Thyroid gland (tissue), 4 donors: ENCODE measurements at regions not wholly inside any gene's neighbourhood (a gene's known extent, or its start where the extent isn't known, plus 50 kb on each side); places are given as distances from the start of the nearest gene placed in this dataset.

Experiments used
- DNase-seq, 2 donors: peaks; one replicate each; pipeline ENCODE4 v3.0.0-alpha.2; 2019
- H3K27ac ChIP-seq, 3 donors: fragments of 200-600 bp; sonication (generic); 1 replicate in 2 of 3; 2 replicates in 1 of 3; pipeline ENCODE4 v1.5.1; 2016 to 2019; ENCODE audit warnings: mild to moderate bottlenecking in 1 of 3, moderate library complexity in 1 of 3
- H3K27me3 ChIP-seq: fragments of 200-600 bp; sonication (generic); one replicate; pipeline ENCODE4 v1.5.1; 2019
- H3K36me3 ChIP-seq, 2 donors: fragments of 200-600 bp; sonication (generic); one replicate each; pipeline ENCODE4 v1.5.1; 2016 to 2019
- H3K4me1 ChIP-seq, 2 donors: fragments of 200-600 bp; sonication (generic); one replicate each; pipeline ENCODE4 v1.5.1; 2017 to 2019
- H3K4me3 ChIP-seq, 3 donors: fragments of 200-600 bp; sonication (generic); replicated peaks in 1 of 3; 1 replicate in 2 of 3; 2 replicates in 1 of 3; pipeline ENCODE4 v1.5.1; 2016; ENCODE audit warnings: mild to moderate bottlenecking in 1 of 3
- H3K9me3 ChIP-seq: fragments of 200-600 bp; sonication (generic); one replicate; pipeline ENCODE4 v1.5.1; 2017
- POLR2A ChIP-seq, 2 donors: fragments of 450-650 bp; IDR thresholded peaks; one replicate each; pipeline ENCODE4 v1.6.1; 2017; ENCODE audit warnings: antibody characterized with exemption in 2 of 2, mild to moderate bottlenecking in 2 of 2, moderate library complexity in 1 of 2
- WGBS, 2 donors: methylation state at CpG; one replicate each; pipeline ENCODE4 v1.1.5; 2017; 5-methylcytosine and 5-hydroxymethylcytosine counted together
- intact Hi-C: fragments of 100-400 bp; cut with DNase I; formaldehyde crosslinking; loops from one replicate; pipeline ENCODE4 v1.15.1; 2023
- TF ChIP-seq, protein P1 (sequence below), 6 experiments: fragments of 200-600 bp in 3 of 6; fragments of 450-650 bp in 3 of 6; sonication (generic) in 3 of 6; IDR thresholded peaks; one replicate each; pipeline ENCODE4 v1.5.1; 2016 to 2019; ENCODE audit warnings: antibody characterized with exemption in 6 of 6, mild to moderate bottlenecking in 2 of 6, inconsistent platforms in 1 of 6, moderate library complexity in 1 of 6

DNA sequence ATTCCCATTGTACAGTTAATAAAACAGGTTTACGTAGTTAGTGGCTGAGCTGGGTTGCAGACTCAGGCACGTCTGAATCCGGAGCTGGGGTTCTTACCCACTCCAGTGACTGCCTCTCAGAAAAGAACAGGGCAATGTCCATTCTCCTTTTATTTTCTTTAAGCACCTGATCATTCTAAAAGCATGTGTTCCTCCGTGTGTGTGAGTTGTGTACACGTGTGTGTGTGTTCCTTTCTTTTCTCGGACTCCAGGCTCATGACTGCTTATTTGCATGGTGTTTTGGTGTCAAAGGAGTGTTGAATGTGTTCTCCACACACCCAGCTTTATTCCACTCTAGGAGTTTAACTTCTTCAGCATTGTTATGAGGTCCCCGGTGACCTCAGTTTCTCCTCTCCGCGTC lies 260.1 kb downstream of the SNX10 start:
- WGBS, 2 donors: 71 to 78% methylated on average over 9 of the region's 9 CpGs
- TF ChIP-seq, protein P1, sequence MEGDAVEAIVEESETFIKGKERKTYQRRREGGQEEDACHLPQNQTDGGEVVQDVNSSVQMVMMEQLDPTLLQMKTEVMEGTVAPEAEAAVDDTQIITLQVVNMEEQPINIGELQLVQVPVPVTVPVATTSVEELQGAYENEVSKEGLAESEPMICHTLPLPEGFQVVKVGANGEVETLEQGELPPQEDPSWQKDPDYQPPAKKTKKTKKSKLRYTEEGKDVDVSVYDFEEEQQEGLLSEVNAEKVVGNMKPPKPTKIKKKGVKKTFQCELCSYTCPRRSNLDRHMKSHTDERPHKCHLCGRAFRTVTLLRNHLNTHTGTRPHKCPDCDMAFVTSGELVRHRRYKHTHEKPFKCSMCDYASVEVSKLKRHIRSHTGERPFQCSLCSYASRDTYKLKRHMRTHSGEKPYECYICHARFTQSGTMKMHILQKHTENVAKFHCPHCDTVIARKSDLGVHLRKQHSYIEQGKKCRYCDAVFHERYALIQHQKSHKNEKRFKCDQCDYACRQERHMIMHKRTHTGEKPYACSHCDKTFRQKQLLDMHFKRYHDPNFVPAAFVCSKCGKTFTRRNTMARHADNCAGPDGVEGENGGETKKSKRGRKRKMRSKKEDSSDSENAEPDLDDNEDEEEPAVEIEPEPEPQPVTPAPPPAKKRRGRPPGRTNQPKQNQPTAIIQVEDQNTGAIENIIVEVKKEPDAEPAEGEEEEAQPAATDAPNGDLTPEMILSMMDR (IDR thresholded peaks at IDR 0.05): no peak
- no peak for TF ChIP-seq POLR2A (IDR thresholded peaks at IDR 0.05)
- Histone ChIP-seq H3K36me3 (no peaks in the 10 kb centered on the region), H3K4me1 (no peaks in the 10 kb centered on the region), H3K27ac (no peak overlapping the region), H3K9me3 (no peaks in the 10 kb centered on the region), H3K27me3 (no peaks in the 10 kb centered on the region), H3K4me3 (no peak overlapping the region)
- intact Hi-C loops: no loop called here
- DNase-seq: no peak

DNA sequence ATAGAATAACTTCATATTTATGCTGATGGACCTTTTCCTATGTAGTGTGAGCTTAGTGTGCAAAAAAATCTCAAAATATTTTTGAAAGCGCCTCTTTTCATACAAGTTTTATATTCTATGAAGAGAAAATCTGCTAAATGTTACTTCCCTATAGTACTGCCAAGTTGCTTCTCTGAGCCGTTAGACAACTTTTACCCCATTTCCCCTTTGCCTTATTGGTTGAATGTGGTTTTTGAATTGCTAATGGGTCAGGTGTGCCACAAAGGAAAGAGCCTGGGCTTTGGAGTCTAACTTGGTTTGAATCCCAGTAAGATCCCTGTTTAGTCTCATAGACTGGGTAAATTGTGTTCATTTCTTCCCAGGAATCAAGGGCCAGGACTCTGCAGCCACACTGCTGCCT lies 261.5 kb downstream of the SNX10 start:
- Histone ChIP-seq H3K9me3 (no peaks in the 10 kb centered on the region), H3K36me3 (no peaks in the 10 kb centered on the region), H3K4me3 (no peak overlapping the region), H3K27me3 (no peaks in the 10 kb centered on the region), H3K4me1 (no peaks in the 10 kb centered on the region), H3K27ac (no peak overlapping the region)
- TF ChIP-seq POLR2A (IDR thresholded peaks at IDR 0.05): no peak
- TF ChIP-seq, protein P1 (IDR thresholded peaks at IDR 0.05): no peak
- no peak for DNase-seq
- intact Hi-C loops: no loop called here
- WGBS, 2 donors: 67 to 71% methylated on average over 2 of the region's 2 CpGs

DNA sequence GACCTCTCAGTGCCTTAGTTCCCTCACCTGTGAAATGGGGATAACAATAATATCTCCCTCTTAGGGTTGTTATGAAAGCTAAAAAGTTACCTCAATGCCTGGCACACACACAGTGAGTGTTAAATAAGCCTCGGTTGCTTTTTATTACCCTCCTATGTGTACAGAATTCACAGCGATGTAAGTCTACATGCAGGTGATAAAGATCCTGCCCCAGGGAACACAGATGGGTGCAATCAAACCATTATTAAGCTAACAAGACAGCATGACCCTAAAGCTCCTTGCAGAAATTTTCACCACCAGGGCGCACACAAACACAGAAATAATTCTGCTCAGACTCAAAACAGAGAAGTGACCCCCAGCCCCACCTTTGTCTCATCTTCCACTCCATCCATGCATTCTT lies 261.9 kb downstream of the SNX10 start:
- Histone ChIP-seq H3K4me1 (no peaks in the 10 kb centered on the region), H3K9me3 (no peaks in the 10 kb centered on the region), H3K36me3 (no peaks in the 10 kb centered on the region), H3K27ac (no peak overlapping the region), H3K27me3 (no peaks in the 10 kb centered on the region), H3K4me3 (no peak overlapping the region)
- no peak for TF ChIP-seq POLR2A (IDR thresholded peaks at IDR 0.05)
- TF ChIP-seq, protein P1 (IDR thresholded peaks at IDR 0.05): no peak
- intact Hi-C loops: no loop called here
- 82 to 88% methylated on average over 3 of the region's 3 CpGs for WGBS, 2 donors
- no peak for DNase-seq

DNA sequence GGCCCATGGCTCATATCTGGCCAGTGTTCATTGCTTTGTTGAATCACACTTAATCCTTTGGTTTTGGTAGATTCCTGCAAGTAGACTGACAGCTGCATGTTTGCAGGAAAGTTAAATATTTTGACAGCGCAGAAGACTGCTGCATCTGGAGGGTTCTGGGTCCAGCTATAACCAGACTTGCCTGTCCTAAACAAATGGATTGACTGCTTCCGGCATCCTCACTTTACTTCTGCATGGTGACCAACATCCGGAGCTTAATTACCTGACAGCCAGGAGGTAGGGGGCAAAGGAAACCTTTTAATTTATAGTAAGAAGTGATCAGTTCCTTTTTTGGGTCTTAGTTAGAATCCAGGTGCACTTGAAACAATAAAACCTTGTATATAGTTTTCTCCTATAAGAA lies 263.3 kb downstream of the SNX10 start:
- Histone ChIP-seq H3K4me1 (no peaks in the 10 kb centered on the region), H3K27ac (no peak overlapping the region), H3K4me3 (no peak overlapping the region), H3K9me3 (no peaks in the 10 kb centered on the region), H3K27me3 (no peaks in the 10 kb centered on the region), H3K36me3 (no peaks in the 10 kb centered on the region)
- no peak for TF ChIP-seq POLR2A (IDR thresholded peaks at IDR 0.05)
- TF ChIP-seq, protein P1 (IDR thresholded peaks at IDR 0.05): no peak
- DNase-seq: no peak
- 85 to 90% methylated on average over 3 of the region's 3 CpGs for WGBS, 2 donors
- intact Hi-C loops: no loop called here

DNA sequence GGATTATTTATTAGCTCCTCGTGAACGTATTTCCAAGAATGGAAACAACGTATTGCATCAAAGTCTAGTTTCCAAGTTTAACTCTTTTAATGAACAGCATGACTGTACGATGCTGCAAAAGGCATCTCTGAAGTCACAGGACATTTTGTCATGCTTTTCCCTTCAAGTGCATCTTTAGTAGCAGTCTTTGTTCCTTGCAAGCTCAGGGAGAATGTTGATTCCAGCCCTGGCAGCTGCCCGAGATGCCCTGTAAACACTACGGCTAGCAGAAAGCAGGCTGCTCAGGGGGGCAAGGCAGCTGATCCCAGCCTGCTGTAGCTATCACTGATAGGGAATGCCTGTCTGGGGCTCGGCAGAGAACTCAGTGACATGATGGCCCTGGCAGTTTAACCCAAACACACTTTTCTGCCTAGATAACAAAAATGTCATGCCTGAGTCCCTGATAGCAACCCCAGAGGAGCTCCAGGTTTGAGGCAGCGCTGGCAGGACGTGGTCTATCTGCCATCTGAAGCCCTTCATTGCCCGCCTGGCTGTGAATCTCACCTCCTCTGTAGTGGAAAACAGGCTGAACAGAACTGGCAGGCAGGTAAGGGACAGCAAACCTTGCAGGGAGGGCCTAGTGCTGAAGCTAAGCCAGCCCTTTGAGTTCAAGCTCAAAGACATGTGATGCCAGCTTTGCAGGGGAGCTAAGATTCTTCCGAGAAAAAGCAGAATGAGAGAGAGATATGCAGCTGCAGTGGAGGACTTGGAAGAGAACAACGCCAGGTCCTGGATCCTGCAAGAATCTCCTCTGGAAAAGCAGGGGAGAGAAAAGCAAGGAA lies 264.6 kb downstream of the SNX10 start:
- no peaks in the 10 kb centered on the region for H3K27me3 ChIP-seq
- H3K36me3 ChIP-seq: no peaks in the 10 kb centered on the region
- no peak overlapping the region for H3K4me3 ChIP-seq
- WGBS, 2 donors: 62 to 72% methylated on average over 12 of the region's 12 CpGs
- TF ChIP-seq, protein P1 (IDR thresholded peaks at IDR 0.05): no peak
- TF ChIP-seq POLR2A (IDR thresholded peaks at IDR 0.05): no peak
- intact Hi-C loops: no loop called here
- no peak for DNase-seq
- no peak overlapping the region for H3K27ac ChIP-seq
- H3K4me1 ChIP-seq: no peaks in the 10 kb centered on the region
- no peaks in the 10 kb centered on the region for H3K9me3 ChIP-seq
